ENCODE measurements at regions not wholly inside any gene's neighbourhood (a gene's known extent, or its start where the extent isn't known, plus 50 kb on each side); places are given as distances from the start of the nearest gene placed in this dataset.

GRCh38 chr12:84723988-84724387 lies 188.6 kb downstream of the SLC6A15 start:
- no peak for TF ChIP-seq POLR2A (IDR thresholded peaks at IDR 0.05; ENCODE audit: low read depth, low read length)
- TF ChIP-seq POLR2AphosphoS5 (IDR thresholded peaks at IDR 0.05; ENCODE audit: low read depth, low read length), result no peak
